ENCODE measurements at regions not wholly inside any gene's neighbourhood (a gene's known extent, or its start where the extent isn't known, plus 50 kb on each side); places are given as distances from the start of the nearest gene placed in this dataset.
"Not testable (repeated sequence)": the region's sequence is repeated elsewhere in the genome, so short reads cannot be mapped to it uniquely, and the experiment has no call there.

- H3K9me3 Mint-ChIP-seq, result no peaks in the 10 kb centered on the region
- H3K36me3 Mint-ChIP-seq, result peaks cover 31% of the 10 kb centered on the region
- Histone ChIP-seq H3K9me3 (no peaks in the 10 kb centered on the region), H3K27me3 (replicated peaks in 1 of 2; ENCODE audit: control insufficient read depth in 2 of 2, extremely low read depth in 1 of 2, insufficient read depth in 2 of 2, low read length in 1 of 2) (no peaks in the 10 kb centered on the region), H3K36me3 (ENCODE audit: control insufficient read depth in 2 of 2, extremely low read depth in 1 of 2, insufficient read depth in 1 of 2, low read length in 1 of 2) (no peaks in the 10 kb centered on the region), H3K4me3 (ENCODE audit: control insufficient read depth in 1 of 2, extremely low read depth in 1 of 2, low read length in 1 of 2) (no peak overlapping the region), H3K4me1 (ENCODE audit: control insufficient read depth in 1 of 2, extremely low read depth in 1 of 2, insufficient read depth in 2 of 2, low read length in 2 of 2) (peaks cover 0 to 3% of the 10 kb centered on the region in 2 experiments), H3K27ac (ENCODE audit: low read length) (no peak overlapping the region)
- no peak overlapping the region for H3K4me3 Mint-ChIP-seq
- H3K4me1 Mint-ChIP-seq, result peaks cover 46 to 65% (median 53%) of the 10 kb centered on the region in 3 donors
- CTCF ChIA-PET, result interaction anchor here (0.5 to 1.4 kb wide), 5 partner anchors 9 to 1821 kb away, joined by 3 to 6 read pairs (median 4); a partner anchor contains a TSS
- DNase-seq (no peak), ATAC-seq (replicated peaks in 1 of 4) (no peak)
- no peaks in the 10 kb centered on the region for H3K27me3 Mint-ChIP-seq
- H3K27ac Mint-ChIP-seq, result peak overlapping the region in 1 of 2 donors; percentile 45
- WGBS (ENCODE audit: insufficient coverage), result 80% methylated on average over 1 of the region's 2 CpGs
- POLR2A ChIA-PET, result interaction anchor here in 1 of 2 donors (0.6 kb wide), 1 partner anchor 120 kb away, joined by 5 read pairs; no protein-coding TSS in a partner anchor
These were observed 140.6 kb upstream of the TMEM168 start for GRCh38 chr7:112930787-112931186.

GRCh38 chr7:112929421-112929820 lies 139.2 kb upstream of the TMEM168 start:
- Mint-ChIP-seq H3K36me3 (peaks cover 26% of the 10 kb centered on the region), H3K4me3 (no peak overlapping the region), H3K27me3 (no peaks in the 10 kb centered on the region), H3K4me1 (peaks cover 37 to 58% (median 47%) of the 10 kb centered on the region in 3 donors), H3K27ac (no peak overlapping the region), H3K9me3 (no peaks in the 10 kb centered on the region)
- no peak overlapping the region for H3K4me3 ChIP-seq (ENCODE audit: control insufficient read depth in 1 of 2, extremely low read depth in 1 of 2, low read length in 1 of 2)
- DNase-seq (no peak), ATAC-seq (replicated peaks in 1 of 4) (no peak)
- WGBS (ENCODE audit: insufficient coverage), result no CpG with 5 or more reads among the region's 3 CpGs
- H3K27ac ChIP-seq (ENCODE audit: low read length), result no peak overlapping the region
- CTCF ChIA-PET, result no interaction called here
- peaks cover 0 to 3% of the 10 kb centered on the region in 2 experiments for H3K4me1 ChIP-seq (ENCODE audit: control insufficient read depth in 1 of 2, extremely low read depth in 1 of 2, insufficient read depth in 2 of 2, low read length in 2 of 2)
- H3K27me3 ChIP-seq (replicated peaks in 1 of 2; ENCODE audit: control insufficient read depth in 2 of 2, extremely low read depth in 1 of 2, insufficient read depth in 2 of 2, low read length in 1 of 2), result no peaks in the 10 kb centered on the region
- H3K9me3 ChIP-seq, result no peaks in the 10 kb centered on the region
- H3K36me3 ChIP-seq (ENCODE audit: control insufficient read depth in 2 of 2, extremely low read depth in 1 of 2, insufficient read depth in 1 of 2, low read length in 1 of 2), result no peaks in the 10 kb centered on the region
- POLR2A ChIA-PET, result no interaction called here

- peaks cover 0 to 3% of the 10 kb centered on the region in 2 experiments for H3K4me1 ChIP-seq (ENCODE audit: control insufficient read depth in 1 of 2, extremely low read depth in 1 of 2, insufficient read depth in 2 of 2, low read length in 2 of 2)
- H3K27me3 ChIP-seq (replicated peaks in 1 of 2; ENCODE audit: control insufficient read depth in 2 of 2, extremely low read depth in 1 of 2, insufficient read depth in 2 of 2, low read length in 1 of 2), result no peaks in the 10 kb centered on the region
- H3K4me3 ChIP-seq (ENCODE audit: control insufficient read depth in 1 of 2, extremely low read depth in 1 of 2, low read length in 1 of 2), result no peak overlapping the region
- H3K36me3 ChIP-seq (ENCODE audit: control insufficient read depth in 2 of 2, extremely low read depth in 1 of 2, insufficient read depth in 1 of 2, low read length in 1 of 2), result no peaks in the 10 kb centered on the region
- no peak overlapping the region for H3K4me3 Mint-ChIP-seq
- H3K27me3 Mint-ChIP-seq, result no peaks in the 10 kb centered on the region
- H3K4me1 Mint-ChIP-seq, result peaks cover 18 to 33% (median 25%) of the 10 kb centered on the region in 3 donors
- H3K9me3 ChIP-seq, result no peaks in the 10 kb centered on the region
- no peak for ATAC-seq (replicated peaks in 1 of 4)
- no peak for DNase-seq
- no peaks in the 10 kb centered on the region for H3K9me3 Mint-ChIP-seq
- H3K36me3 Mint-ChIP-seq, result peaks cover 9% of the 10 kb centered on the region
- H3K27ac ChIP-seq (ENCODE audit: low read length), result no peak overlapping the region
- ChIA-PET POLR2A (no interaction called here), CTCF (no interaction called here)
- no peak overlapping the region for H3K27ac Mint-ChIP-seq
These were observed 135.8 kb upstream of the TMEM168 start for GRCh38 chr7:112926018-112926417.

- DNase-seq, H3K27me3 Mint-ChIP-seq: not testable (repeated sequence)
These were observed 132.4 kb upstream of the TMEM168 start for GRCh38 chr7:112922546-112922945.

GRCh38 chr7:112916431-112916830 lies 126.2 kb upstream of the TMEM168 start:
- H3K4me3 ChIP-seq (ENCODE audit: control insufficient read depth in 1 of 2, extremely low read depth in 1 of 2, low read length in 1 of 2); CTCF ChIA-PET; H3K4me1 ChIP-seq (ENCODE audit: control insufficient read depth in 1 of 2, extremely low read depth in 1 of 2, insufficient read depth in 2 of 2, low read length in 2 of 2); H3K9me3 ChIP-seq; DNase-seq; ATAC-seq (replicated peaks in 1 of 4); H3K27ac ChIP-seq (ENCODE audit: low read length); H3K27me3 ChIP-seq (replicated peaks in 1 of 2; ENCODE audit: control insufficient read depth in 2 of 2, extremely low read depth in 1 of 2, insufficient read depth in 2 of 2, low read length in 1 of 2); POLR2A ChIA-PET; H3K36me3 ChIP-seq (ENCODE audit: control insufficient read depth in 2 of 2, extremely low read depth in 1 of 2, insufficient read depth in 1 of 2, low read length in 1 of 2); H3K27ac Mint-ChIP-seq; H3K4me3 Mint-ChIP-seq; H3K27me3 Mint-ChIP-seq; H3K9me3 Mint-ChIP-seq: not testable (repeated sequence)
- H3K4me1 Mint-ChIP-seq, result peaks cover 0 to 13% (median 9%) of the 10 kb centered on the region in 3 donors
- 95% methylated on average over 12 of the region's 18 CpGs for WGBS (ENCODE audit: insufficient coverage)
- H3K36me3 Mint-ChIP-seq, result peaks cover 34% of the 10 kb centered on the region

More at GRCh38 chr7:112922546-112922945, 132.4 kb upstream of the TMEM168 start:
- H3K9me3 ChIP-seq; H3K4me1 ChIP-seq (ENCODE audit: control insufficient read depth in 1 of 2, extremely low read depth in 1 of 2, insufficient read depth in 2 of 2, low read length in 2 of 2); H3K36me3 ChIP-seq (ENCODE audit: control insufficient read depth in 2 of 2, extremely low read depth in 1 of 2, insufficient read depth in 1 of 2, low read length in 1 of 2); H3K27ac ChIP-seq (ENCODE audit: low read length); H3K4me3 Mint-ChIP-seq; H3K27me3 ChIP-seq (replicated peaks in 1 of 2; ENCODE audit: control insufficient read depth in 2 of 2, extremely low read depth in 1 of 2, insufficient read depth in 2 of 2, low read length in 1 of 2); POLR2A ChIA-PET; H3K4me3 ChIP-seq (ENCODE audit: control insufficient read depth in 1 of 2, extremely low read depth in 1 of 2, low read length in 1 of 2); H3K36me3 Mint-ChIP-seq; ATAC-seq (replicated peaks in 1 of 4); CTCF ChIA-PET; H3K9me3 Mint-ChIP-seq; H3K27ac Mint-ChIP-seq: not testable (repeated sequence)
- 96% methylated on average over 6 of the region's 25 CpGs for WGBS (ENCODE audit: insufficient coverage)
- peaks cover 12 to 15% (median 13%) of the 10 kb centered on the region in 3 donors for H3K4me1 Mint-ChIP-seq

- Mint-ChIP-seq H3K27ac (no peak overlapping the region), H3K4me3 (no peak overlapping the region), H3K9me3 (peaks cover 7 to 33% (median 23%) of the 10 kb centered on the region in 3 donors), H3K36me3 (peaks cover 66% of the 10 kb centered on the region), H3K27me3 (no peaks in the 10 kb centered on the region), H3K4me1 (peaks cover 0 to 4% (median 2%) of the 10 kb centered on the region in 3 donors)
- DNase-seq (no peak), ATAC-seq (replicated peaks in 1 of 4) (no peak)
- POLR2A ChIA-PET, result no interaction called here
- Histone ChIP-seq H3K9me3 (peaks cover 4% of the 10 kb centered on the region), H3K27me3 (replicated peaks in 1 of 2; ENCODE audit: control insufficient read depth in 2 of 2, extremely low read depth in 1 of 2, insufficient read depth in 2 of 2, low read length in 1 of 2) (no peaks in the 10 kb centered on the region), H3K4me1 (ENCODE audit: control insufficient read depth in 1 of 2, extremely low read depth in 1 of 2, insufficient read depth in 2 of 2, low read length in 2 of 2) (no peaks in the 10 kb centered on the region), H3K36me3 (ENCODE audit: control insufficient read depth in 2 of 2, extremely low read depth in 1 of 2, insufficient read depth in 1 of 2, low read length in 1 of 2) (peaks cover 0 to 7% of the 10 kb centered on the region in 2 donors), H3K4me3 (ENCODE audit: control insufficient read depth in 1 of 2, extremely low read depth in 1 of 2, low read length in 1 of 2) (no peak overlapping the region), H3K27ac (ENCODE audit: low read length) (no peak overlapping the region)
- WGBS (ENCODE audit: insufficient coverage), result 100% methylated on average over 1 of the region's 2 CpGs
- CTCF ChIA-PET, result no interaction called here
These were observed 117.9 kb upstream of the TMEM168 start for GRCh38 chr7:112908086-112908485.

GRCh38 chr7:112907658-112908057 lies 117.5 kb upstream of the TMEM168 start:
- no peak for ATAC-seq (replicated peaks in 1 of 4)
- Mint-ChIP-seq H3K36me3 (peaks cover 64% of the 10 kb centered on the region), H3K27ac (no peak overlapping the region), H3K9me3 (peaks cover 7 to 28% (median 20%) of the 10 kb centered on the region in 3 donors), H3K4me3 (no peak overlapping the region), H3K4me1 (peaks cover 0 to 4% (median 2%) of the 10 kb centered on the region in 3 donors), H3K27me3 (no peaks in the 10 kb centered on the region)
- ChIA-PET CTCF (no interaction called here), POLR2A (interaction anchor here in 1 of 2 donors (0.6 kb wide), 1 partner anchor 380 kb away, joined by 4 read pairs; no protein-coding TSS in a partner anchor)
- Histone ChIP-seq H3K9me3 (peaks cover 4% of the 10 kb centered on the region), H3K36me3 (ENCODE audit: control insufficient read depth in 2 of 2, extremely low read depth in 1 of 2, insufficient read depth in 1 of 2, low read length in 1 of 2) (peaks cover 0 to 7% of the 10 kb centered on the region in 2 donors), H3K27me3 (replicated peaks in 1 of 2; ENCODE audit: control insufficient read depth in 2 of 2, extremely low read depth in 1 of 2, insufficient read depth in 2 of 2, low read length in 1 of 2) (no peaks in the 10 kb centered on the region), H3K27ac (ENCODE audit: low read length) (no peak overlapping the region), H3K4me3 (ENCODE audit: control insufficient read depth in 1 of 2, extremely low read depth in 1 of 2, low read length in 1 of 2) (no peak overlapping the region), H3K4me1 (ENCODE audit: control insufficient read depth in 1 of 2, extremely low read depth in 1 of 2, insufficient read depth in 2 of 2, low read length in 2 of 2) (no peaks in the 10 kb centered on the region)
- no CpG with 5 or more reads among the region's 1 CpG for WGBS (ENCODE audit: insufficient coverage)
- no peak for DNase-seq

Measured in T-cell (primary cell).